ENCODE measurements at regions not wholly inside any gene's neighbourhood (a gene's known extent, or its start where the extent isn't known, plus 50 kb on each side); places are given as distances from the start of the nearest gene placed in this dataset.

- no peak for TF ChIP-seq CTCF (IDR thresholded peaks at IDR 0.05; ENCODE audit: insufficient read depth, low read depth, low read length)
- TF ChIP-seq EZH2 (IDR thresholded peaks at IDR 0.05; ENCODE audit: insufficient read depth, low read length), result no peak
Observed at GRCh38 chr1:90371448-90371813, 345.7 kb downstream of the BARHL2 start.
